ENCODE measurements at regions not wholly inside any gene's neighbourhood (a gene's known extent, or its start where the extent isn't known, plus 50 kb on each side); places are given as distances from the start of the nearest gene placed in this dataset.

- FAIRE-seq (no peak), DNase-seq (ENCODE audit: low read depth, low spot score) (no peak)
- dilution Hi-C loops (cut with MboI; ENCODE audit: extremely low pct_ligation_motif_present, low sequenced_read_pairs): no loop called here
- no peak overlapping the region for H3K4me3 ChIP-seq (replicated peaks in 1 of 3; ENCODE audit: insufficient read depth in 1 of 3, low read depth in 1 of 3, low read length in 3 of 3)
- BruUV-seq (replicated peaks): no TSS peak
- no peaks in the 10 kb centered on the region for H4K20me1 ChIP-seq (replicated peaks; ENCODE audit: control insufficient read depth, extremely low read depth, insufficient read depth, low read length)
- no peaks in the 10 kb centered on the region for H3K36me3 ChIP-seq (ENCODE audit: control insufficient read depth in 2 of 2, extremely low read depth in 1 of 2, insufficient read depth in 2 of 2, low read length in 2 of 2)
- H3K9me3 ChIP-seq (replicated peaks; ENCODE audit: control insufficient read depth, insufficient read depth, low read length): no peaks in the 10 kb centered on the region
- POLR2A ChIA-PET: no interaction called here
- no peaks in the 10 kb centered on the region for H3K27me3 ChIP-seq (ENCODE audit: control insufficient read depth in 2 of 2, insufficient read depth in 2 of 2, low read length in 2 of 2)
- no peak overlapping the region for H3K27ac ChIP-seq (ENCODE audit: insufficient read depth, low read depth, low read length)
- H3K4me1 ChIP-seq (ENCODE audit: control insufficient read depth, extremely low read depth, insufficient read depth, low read length): no peaks in the 10 kb centered on the region
- CTCF ChIA-PET: no interaction called here
- H3K9ac ChIP-seq (replicated peaks; ENCODE audit: extremely low read depth, insufficient read depth, low read length): no peak overlapping the region
- TF ChIP-seq GATA2 (IDR thresholded peaks at IDR 0.05; ENCODE audit: insufficient read depth, insufficient read length, low read depth, low read length) (no peak), JUN (IDR thresholded peaks at IDR 0.05; ENCODE audit: borderline replicate concordance, insufficient read depth, insufficient read length, low read depth) (no peak)
- H3K9me1 ChIP-seq (replicated peaks; ENCODE audit: control insufficient read depth, extremely low read depth, insufficient read depth, low read length): no peaks in the 10 kb centered on the region
- no peak overlapping the region for H2AFZ ChIP-seq (ENCODE audit: low read depth, low read length)
- no peak overlapping the region for H3K4me2 ChIP-seq (ENCODE audit: insufficient read depth, low read length)
- H3K79me2 ChIP-seq (ENCODE audit: control insufficient read depth, insufficient read depth, low read length): no peaks in the 10 kb centered on the region
- intact Hi-C loops (cut with micrococcal nuclease): no loop called here
These were observed 136.3 kb downstream of the DYRK2 start for GRCh38 chr12:67784831-67785230.

DNA sequence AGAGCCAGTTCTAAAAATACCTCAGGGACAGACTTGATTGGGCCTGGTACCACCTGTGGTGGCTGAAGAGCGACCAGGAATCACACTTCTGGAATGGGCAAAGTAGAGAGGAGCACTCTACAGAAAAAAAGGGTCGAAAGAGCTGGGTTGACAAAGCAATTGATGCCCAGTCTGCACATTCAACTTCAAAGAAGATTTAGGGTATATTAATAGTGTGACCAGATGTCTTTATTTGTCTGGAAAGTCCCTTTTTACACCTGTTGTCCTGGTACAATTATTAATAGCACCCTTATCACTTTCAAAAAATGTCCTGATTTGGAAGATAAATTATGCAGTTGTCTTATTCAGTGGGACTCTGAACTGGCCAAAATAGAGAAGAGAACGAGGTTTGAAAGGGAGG, 137.5 kb downstream of the DYRK2 start:
- H4K20me1 ChIP-seq (replicated peaks; ENCODE audit: control insufficient read depth, extremely low read depth, insufficient read depth, low read length): no peaks in the 10 kb centered on the region
- no peaks in the 10 kb centered on the region for H3K79me2 ChIP-seq (ENCODE audit: control insufficient read depth, insufficient read depth, low read length)
- H3K27me3 ChIP-seq (ENCODE audit: control insufficient read depth in 2 of 2, insufficient read depth in 2 of 2, low read length in 2 of 2): no peaks in the 10 kb centered on the region
- DNase-seq (ENCODE audit: low read depth, low spot score): no peak
- no peak overlapping the region for H3K27ac ChIP-seq (ENCODE audit: insufficient read depth, low read depth, low read length)
- H3K9ac ChIP-seq (replicated peaks; ENCODE audit: extremely low read depth, insufficient read depth, low read length): no peak overlapping the region
- H3K9me3 ChIP-seq (replicated peaks; ENCODE audit: control insufficient read depth, insufficient read depth, low read length): no peaks in the 10 kb centered on the region
- no peak overlapping the region for H2AFZ ChIP-seq (ENCODE audit: low read depth, low read length)
- ChIA-PET CTCF (no interaction called here), POLR2A (no interaction called here)
- H3K4me1 ChIP-seq (ENCODE audit: control insufficient read depth, extremely low read depth, insufficient read depth, low read length): no peaks in the 10 kb centered on the region
- H3K4me3 ChIP-seq (replicated peaks in 1 of 3; ENCODE audit: insufficient read depth in 1 of 3, low read depth in 1 of 3, low read length in 3 of 3): no peak overlapping the region
- H3K4me2 ChIP-seq (ENCODE audit: insufficient read depth, low read length): no peak overlapping the region
- BruUV-seq (replicated peaks): no TSS peak
- H3K36me3 ChIP-seq (ENCODE audit: control insufficient read depth in 2 of 2, extremely low read depth in 1 of 2, insufficient read depth in 2 of 2, low read length in 2 of 2): no peaks in the 10 kb centered on the region
- dilution Hi-C loops (cut with MboI; ENCODE audit: extremely low pct_ligation_motif_present, low sequenced_read_pairs): no loop called here
- intact Hi-C loops (cut with micrococcal nuclease): no loop called here
- no peak for TF ChIP-seq FOS (IDR thresholded peaks at IDR 0.05; ENCODE audit: borderline replicate concordance, insufficient read depth, low read length)
- TF ChIP-seq MYC (IDR thresholded peaks at IDR 0.05; ENCODE audit: low read depth, low read length): no peak
- TF ChIP-seq GATA2 (IDR thresholded peaks at IDR 0.05; ENCODE audit: insufficient read depth, insufficient read length, low read depth, low read length): no peak
- no peak for TF ChIP-seq POLR2A (IDR thresholded peaks at IDR 0.05; ENCODE audit: low read depth, low read length)
- TF ChIP-seq, protein P1, sequence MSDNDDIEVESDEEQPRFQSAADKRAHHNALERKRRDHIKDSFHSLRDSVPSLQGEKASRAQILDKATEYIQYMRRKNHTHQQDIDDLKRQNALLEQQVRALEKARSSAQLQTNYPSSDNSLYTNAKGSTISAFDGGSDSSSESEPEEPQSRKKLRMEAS (IDR thresholded peaks at IDR 0.05; ENCODE audit: insufficient read depth, insufficient read length): no peak
- TF ChIP-seq EZH2 (IDR thresholded peaks at IDR 0.05; ENCODE audit: borderline replicate concordance, low read depth, low read length, severe bottlenecking): no peak
- no peak for TF ChIP-seq POLR2AphosphoS5 (IDR thresholded peaks at IDR 0.05; ENCODE audit: insufficient read depth, low read depth, low read length)
- TF ChIP-seq JUN (IDR thresholded peaks at IDR 0.05; ENCODE audit: borderline replicate concordance, insufficient read depth, insufficient read length, low read depth): no peak
- TF ChIP-seq, protein P2, sequence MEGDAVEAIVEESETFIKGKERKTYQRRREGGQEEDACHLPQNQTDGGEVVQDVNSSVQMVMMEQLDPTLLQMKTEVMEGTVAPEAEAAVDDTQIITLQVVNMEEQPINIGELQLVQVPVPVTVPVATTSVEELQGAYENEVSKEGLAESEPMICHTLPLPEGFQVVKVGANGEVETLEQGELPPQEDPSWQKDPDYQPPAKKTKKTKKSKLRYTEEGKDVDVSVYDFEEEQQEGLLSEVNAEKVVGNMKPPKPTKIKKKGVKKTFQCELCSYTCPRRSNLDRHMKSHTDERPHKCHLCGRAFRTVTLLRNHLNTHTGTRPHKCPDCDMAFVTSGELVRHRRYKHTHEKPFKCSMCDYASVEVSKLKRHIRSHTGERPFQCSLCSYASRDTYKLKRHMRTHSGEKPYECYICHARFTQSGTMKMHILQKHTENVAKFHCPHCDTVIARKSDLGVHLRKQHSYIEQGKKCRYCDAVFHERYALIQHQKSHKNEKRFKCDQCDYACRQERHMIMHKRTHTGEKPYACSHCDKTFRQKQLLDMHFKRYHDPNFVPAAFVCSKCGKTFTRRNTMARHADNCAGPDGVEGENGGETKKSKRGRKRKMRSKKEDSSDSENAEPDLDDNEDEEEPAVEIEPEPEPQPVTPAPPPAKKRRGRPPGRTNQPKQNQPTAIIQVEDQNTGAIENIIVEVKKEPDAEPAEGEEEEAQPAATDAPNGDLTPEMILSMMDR (IDR thresholded peaks at IDR 0.05; ENCODE audit: extremely low read depth in 1 of 2, insufficient read depth in 1 of 2, low read depth in 1 of 2, low read length in 2 of 2): no peak
- no peaks in the 10 kb centered on the region for H3K9me1 ChIP-seq (replicated peaks; ENCODE audit: control insufficient read depth, extremely low read depth, insufficient read depth, low read length)
- FAIRE-seq: no peak
